ENCODE measurements at regions not wholly inside any gene's neighbourhood (a gene's known extent, or its start where the extent isn't known, plus 50 kb on each side); places are given as distances from the start of the nearest gene placed in this dataset.

DNA sequence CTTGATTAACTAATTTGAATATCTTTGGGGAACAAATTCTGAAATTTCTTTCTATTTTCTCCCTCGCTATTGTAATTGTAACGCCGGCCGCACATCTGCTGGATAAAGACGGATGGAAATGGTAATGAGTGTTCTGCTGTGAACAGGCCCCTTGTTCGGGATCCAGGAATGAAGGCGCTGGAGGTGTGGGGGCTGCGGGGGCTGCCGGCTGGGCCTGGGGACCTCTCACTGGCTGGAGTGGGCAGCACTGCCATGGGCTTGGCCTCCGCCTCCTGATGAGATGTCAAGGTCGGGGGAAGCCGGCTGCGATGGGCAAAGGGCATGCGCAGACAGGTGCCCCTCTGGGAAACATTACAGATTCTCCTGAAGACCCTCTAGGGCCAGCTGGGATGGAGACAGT, 175.4 kb downstream of the PHETA1 start:
- TF ChIP-seq CTCF (IDR thresholded peaks at IDR 0.05; ENCODE audit: extremely low read depth, insufficient read depth, missing control alignments) = no peak
- in situ Hi-C loops (cut with MboI; ENCODE audit: low pct_unique_long_range_greater_than_20kb, low sequenced_read_pairs, unreplicated experiment) = no loop called here
- no peak for DNase-seq (ENCODE audit: low spot score)

- in situ Hi-C loops (cut with MboI; ENCODE audit: low pct_unique_long_range_greater_than_20kb, low sequenced_read_pairs, unreplicated experiment) = no loop called here
- TF ChIP-seq CTCF (IDR thresholded peaks at IDR 0.05; ENCODE audit: extremely low read depth, insufficient read depth, missing control alignments) = no peak
- DNase-seq (ENCODE audit: low spot score) = no peak
Observed at GRCh38 chr12:111193067-111193466, 175.8 kb downstream of the PHETA1 start.

DNA sequence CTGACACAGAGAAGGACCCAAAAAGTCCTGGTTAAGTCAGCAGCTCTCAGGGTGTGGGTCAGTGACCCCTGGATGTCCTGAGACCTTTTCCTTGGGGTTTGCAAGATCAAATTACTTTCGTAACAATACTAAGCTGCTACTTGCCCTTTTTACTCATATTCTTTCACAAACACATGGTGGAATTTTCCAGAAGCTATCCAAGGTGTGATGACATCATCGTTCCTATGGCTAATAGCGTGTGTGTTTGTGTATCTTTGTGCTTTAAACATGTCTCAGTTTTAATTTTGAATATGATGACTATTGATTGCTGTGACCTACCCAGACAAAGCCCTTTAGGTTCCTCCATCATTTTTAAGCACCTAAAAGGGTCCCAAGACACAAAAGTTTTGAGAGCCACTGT, 176.2 kb downstream of the PHETA1 start:
- in situ Hi-C loops (cut with MboI; ENCODE audit: low pct_unique_long_range_greater_than_20kb, low sequenced_read_pairs, unreplicated experiment) = no loop called here
- no peak for TF ChIP-seq CTCF (IDR thresholded peaks at IDR 0.05; ENCODE audit: extremely low read depth, insufficient read depth, missing control alignments)
- DNase-seq (ENCODE audit: low spot score) = no peak

DNA sequence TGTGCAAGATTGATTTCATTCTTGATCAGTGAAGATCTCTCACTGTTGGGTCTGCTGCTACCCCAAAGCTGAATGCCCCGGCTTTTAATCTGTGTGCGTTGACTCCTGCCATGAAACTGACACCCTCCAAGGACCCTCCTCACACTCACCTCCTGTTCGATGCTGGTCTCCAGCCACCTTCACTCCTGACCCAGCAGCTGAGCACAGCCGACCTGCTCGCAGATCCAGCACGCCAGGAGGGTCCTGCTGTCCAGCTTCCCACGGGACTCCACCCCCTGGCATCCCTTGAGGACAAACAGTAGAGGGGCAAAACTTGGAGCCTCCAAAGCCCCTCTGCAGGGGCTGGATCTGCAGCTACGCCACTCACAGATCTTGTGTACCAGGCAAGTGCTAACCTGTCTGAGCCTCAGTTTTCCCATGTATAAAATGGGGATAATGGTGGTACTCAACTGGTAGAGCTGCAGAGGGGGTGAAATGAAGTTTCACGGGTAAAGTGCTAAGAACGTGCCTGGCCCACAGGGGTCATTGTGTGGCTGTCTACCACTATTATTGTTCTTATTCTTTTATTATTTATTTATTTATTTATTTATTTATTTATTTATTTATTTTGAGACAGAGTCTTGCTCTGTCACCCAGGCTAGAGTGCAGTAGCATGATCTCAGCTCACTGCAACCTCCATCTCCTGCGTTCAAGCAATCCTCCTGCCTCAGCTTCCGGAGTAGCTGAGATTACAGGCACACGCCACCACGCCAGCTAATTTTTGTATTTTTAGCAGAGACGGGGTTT, 178.0 kb downstream of the PHETA1 start:
- DNase-seq (ENCODE audit: low spot score) = no peak
- in situ Hi-C loops (cut with MboI; ENCODE audit: low pct_unique_long_range_greater_than_20kb, low sequenced_read_pairs, unreplicated experiment) = no loop called here
- TF ChIP-seq CTCF (IDR thresholded peaks at IDR 0.05; ENCODE audit: extremely low read depth, insufficient read depth, missing control alignments) = no peak

DNA sequence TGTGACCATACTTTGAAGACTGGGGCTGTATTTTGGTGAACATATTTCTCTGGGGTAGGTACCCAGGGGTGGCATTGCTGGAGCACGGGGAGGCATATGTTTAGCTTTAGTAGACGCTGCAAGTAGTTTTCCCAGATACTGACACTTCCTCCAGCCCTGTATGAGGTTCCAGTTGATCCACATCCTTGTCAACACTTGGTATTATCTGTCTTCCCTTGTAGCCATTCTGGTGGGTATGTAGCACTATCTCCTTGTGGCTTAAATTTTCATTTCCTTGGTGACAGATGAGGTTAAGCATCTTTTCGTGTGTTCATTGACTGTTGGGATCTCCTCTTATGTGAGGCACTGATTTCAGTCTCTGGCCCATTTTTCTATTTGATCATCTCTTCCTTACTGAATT, 179.1 kb downstream of the PHETA1 start:
- TF ChIP-seq CTCF (IDR thresholded peaks at IDR 0.05; ENCODE audit: extremely low read depth, insufficient read depth, missing control alignments) = no peak
- DNase-seq (ENCODE audit: low spot score) = no peak
- in situ Hi-C loops (cut with MboI; ENCODE audit: low pct_unique_long_range_greater_than_20kb, low sequenced_read_pairs, unreplicated experiment) = no loop called here

DNA sequence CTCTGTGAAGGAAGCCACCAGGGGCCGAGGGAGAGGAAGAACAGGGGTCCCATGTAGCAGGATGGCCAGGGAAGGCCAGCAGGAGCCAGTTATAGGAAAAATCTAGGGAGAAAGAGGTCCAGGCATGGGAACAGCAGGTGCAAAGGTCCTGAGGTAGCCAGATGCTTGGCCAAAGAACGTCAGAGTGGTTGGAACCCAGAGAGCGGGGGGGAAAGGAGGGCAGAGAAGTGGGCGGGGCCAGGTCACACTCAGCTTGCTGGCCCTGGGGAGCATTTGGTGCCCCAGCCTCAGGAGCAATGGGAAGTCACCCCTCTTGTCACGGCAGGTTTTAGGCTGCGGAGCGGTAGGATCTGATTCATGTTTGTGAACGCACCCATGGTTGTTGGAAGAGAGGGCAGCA, 180.5 kb downstream of the PHETA1 start:
- no peak for TF ChIP-seq CTCF (IDR thresholded peaks at IDR 0.05; ENCODE audit: extremely low read depth, insufficient read depth, missing control alignments)
- in situ Hi-C loops (cut with MboI; ENCODE audit: low pct_unique_long_range_greater_than_20kb, low sequenced_read_pairs, unreplicated experiment) = no loop called here
- DNase-seq (ENCODE audit: low spot score) = no peak
